ENCODE measurements at regions not wholly inside any gene's neighbourhood (a gene's known extent, or its start where the extent isn't known, plus 50 kb on each side); places are given as distances from the start of the nearest gene placed in this dataset.

DNA sequence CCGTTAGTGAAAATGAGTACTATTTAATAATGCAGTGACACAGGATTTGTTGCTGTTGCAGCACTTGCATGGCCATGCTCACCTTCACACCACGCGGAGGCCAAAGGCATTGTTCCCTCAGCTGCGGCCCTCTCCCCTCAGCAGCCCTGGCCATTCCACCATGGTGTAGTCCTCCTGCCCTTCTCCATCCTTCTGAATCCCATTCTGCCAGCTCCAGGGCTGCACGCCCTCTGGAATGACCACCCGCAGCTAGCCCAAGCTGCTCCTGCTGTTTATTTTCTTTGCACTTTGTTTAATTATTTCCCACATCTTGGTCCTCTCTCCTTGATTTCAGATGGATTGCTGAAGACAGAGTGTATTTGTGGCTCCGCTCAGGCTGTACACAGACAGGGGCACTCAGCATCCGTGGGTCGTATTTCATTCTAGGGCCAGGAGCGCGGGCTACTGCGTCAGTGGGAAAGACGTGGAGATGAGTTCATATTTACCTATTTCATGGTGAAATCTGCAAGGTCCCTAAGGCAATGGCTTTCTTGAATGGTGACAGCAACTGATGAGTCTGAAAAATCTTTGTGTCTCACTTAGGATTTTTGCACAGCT lies 81.4 kb upstream of the DUSP22 start:
- peak; percentile 23 for DNase-seq

DNA sequence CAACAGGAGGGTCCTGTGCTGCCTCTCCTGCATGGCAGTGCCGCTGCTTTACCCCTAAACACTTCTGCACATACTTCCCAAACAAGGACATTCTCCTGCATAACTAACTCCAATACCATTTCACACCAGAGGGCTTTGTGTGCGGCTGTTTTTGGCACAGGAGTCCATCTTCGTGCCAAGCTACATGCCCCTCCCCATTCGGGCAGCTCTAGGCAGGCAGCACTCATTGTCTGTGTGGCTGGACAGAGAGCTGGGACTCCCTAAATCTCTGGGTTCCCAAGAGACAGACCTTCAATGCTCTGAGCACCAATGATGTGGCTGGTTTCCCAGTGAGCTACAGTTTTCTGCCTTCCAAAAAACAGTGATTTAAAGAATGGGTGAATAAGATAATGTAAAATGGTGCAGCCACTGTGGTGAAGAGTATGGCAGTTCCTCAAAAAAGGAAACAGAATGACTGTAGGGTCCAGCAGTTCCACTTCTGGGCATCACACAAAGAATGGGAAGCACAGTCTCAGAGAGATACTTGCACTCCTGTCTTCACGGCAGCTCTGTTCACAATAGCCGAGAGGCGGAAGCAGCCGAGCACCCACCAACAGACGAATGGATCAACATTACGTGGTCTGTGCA lies 80.3 kb upstream of the DUSP22 start:
- DNase-seq, result no peak

DNA sequence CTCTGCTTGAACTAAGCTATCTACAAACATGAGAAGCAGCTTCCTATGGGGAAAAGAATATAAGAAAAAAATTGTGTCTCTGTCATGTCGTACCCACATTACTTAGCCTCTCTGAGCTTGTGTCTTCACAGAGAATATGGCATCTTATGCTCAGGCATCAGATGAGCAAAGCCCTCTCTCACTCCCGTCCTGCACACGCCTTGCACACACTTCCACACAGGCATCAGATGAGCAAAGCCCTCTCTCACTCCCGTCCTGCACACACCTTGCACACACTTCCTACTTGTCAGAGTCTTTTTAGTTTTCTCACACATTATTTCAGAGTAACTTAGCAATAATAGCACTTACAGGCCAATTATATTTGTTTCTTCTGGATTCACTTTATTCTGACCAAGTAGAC lies 79.0 kb upstream of the DUSP22 start:
- DNase-seq, result no peak

DNA sequence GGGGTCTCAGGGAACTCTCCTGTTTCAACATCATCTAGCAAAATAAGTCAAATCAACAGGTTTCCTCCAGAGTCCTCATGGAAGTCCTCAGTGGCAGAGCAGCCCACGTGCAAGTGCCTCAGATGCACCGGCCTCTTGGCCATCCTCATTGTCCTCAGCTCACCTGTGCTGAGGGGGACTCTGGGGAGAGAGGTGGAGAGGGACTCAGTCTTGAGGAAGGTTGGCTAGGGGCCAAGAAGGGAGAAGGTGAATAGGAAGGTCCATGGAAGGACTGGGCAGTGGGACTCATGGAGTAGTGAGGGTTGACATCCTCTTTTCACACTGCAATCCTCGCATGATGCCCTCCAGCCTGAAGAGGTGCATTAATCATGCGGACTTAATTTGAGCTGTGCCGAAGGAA lies 77.9 kb upstream of the DUSP22 start:
- DNase-seq, result no peak

DNA sequence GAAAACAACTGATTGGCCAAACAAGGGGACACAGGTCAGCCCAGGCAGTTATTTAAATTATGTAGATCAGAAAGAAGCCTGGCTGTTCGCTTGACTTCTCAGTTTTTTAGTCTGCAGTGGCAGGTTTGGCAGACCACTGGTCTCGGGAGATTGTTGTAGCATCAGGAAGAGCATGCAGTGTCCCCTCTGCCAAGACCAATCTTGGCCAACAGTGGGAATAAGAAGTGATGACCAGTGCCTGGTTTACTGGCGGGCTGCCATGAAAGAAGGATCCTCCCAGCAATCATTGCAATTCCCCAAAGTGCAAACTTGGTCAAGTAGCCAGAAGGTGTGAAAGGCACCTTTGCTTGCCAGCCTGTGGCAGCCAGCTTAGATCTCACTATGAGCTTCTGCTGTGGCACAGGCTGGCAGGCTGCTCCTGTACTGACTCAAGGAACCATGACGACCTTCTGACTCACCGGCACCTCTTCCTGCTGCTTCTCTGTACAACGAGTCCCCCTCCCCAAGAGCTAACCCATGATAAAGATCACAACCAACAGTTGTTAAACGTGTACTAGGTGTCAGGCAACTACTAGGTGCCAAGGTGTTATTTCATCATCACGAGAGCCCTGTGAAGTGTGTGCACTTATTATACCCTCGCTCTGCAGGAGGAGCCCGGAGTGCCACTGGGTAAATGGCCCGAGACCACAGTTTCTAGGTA lies 76.8 kb upstream of the DUSP22 start:
- peak; percentile 27 for DNase-seq

DNA sequence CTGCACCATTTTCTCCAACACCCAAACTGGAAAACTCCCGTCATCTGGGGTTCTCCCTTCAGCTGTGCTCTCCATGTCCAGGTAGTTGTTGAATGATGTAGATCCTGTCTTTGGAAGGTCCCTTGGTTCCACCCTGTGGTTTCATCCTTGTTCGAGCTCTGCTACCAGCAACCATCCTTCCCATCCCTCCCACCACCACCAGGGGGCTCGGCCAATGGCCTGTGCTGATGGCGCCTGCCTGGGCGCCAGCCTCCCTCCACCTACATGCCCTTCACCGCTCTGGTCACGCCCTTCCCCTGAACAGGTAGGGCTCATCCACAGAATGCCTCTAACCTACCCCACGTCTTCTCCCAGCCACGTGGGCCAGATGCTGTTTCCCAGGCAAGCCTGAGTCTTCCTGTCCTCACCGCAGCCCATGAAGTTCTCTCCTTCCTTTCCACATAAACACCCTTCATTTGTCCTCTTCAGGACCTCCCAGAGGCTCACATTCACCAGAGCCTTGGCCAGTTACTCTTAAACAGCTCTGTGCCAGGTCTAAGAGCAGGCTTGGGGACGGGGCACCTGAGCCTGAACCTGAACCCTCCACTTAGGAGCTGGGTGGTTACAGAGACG lies 75.1 kb upstream of the DUSP22 start:
- peak; percentile 45 for DNase-seq

DNA sequence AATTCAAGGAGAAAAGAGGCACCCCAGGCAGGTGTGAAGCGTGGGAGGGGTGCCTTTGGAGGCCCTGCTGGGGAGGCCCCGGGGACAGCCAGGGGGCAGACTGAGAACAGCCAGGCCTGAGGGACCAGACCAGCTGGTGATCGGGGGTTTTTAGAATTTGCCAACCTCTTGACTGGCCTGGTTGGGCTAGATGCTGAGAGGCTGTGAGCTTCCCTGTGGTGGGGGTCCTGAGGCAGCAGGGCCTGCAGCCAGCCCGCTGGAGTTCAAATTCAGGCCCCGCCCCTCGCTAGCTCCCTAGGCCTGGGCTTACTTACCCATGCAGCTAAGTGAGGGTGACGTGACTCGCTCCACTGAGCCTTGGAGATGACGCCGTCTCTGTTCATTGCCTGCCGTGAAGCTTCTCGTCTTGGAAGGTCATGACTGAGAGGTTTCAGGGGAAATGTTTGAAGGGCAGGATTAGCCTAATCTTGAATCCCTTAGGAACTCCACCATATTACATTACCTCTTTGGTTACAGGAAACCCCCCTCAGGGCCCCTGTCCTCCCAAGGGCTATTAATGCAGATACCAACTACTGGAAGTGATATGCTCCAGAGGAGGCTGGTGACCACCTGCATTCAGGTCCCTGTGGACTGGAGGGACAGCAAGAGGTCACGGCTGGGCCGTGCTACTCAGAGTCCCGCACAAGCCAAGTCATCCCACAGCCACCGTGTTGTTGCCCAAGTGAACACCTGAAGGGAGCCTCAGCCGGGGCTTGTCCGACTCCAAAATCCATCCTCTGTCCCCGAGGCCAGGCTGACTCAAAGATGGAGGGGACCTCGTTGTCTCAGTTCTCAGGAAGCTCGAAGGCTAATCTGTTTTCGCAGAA lies 73.9 kb upstream of the DUSP22 start:
- DNase-seq, result no peak

DNA sequence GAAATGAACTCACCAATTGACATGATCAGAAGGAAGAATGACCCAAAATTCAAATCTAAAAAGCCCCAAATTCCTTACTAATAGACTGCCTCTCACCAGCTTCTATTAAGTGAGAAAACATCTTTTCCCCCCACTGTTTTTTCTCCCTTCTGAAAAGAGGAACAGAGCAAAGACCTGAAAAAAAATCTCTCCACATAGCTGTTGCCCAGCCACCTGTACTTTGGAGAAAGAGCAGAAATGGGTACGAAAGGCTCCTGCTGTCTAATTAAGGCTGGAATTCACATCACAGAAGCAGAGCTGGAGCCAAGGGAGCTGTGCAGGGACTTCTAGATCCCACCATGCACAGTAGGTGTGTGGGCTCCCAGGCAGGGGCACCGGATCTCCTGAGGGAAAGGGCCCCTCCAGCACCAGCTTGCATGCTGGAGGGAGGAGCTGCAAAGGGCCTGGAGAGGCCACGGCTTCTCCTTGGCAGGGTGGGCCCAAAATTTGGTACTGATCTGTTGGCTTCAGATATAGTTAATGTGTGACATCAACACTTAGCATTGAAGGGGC lies 73.2 kb upstream of the DUSP22 start:
- DNase-seq, result no peak

DNA sequence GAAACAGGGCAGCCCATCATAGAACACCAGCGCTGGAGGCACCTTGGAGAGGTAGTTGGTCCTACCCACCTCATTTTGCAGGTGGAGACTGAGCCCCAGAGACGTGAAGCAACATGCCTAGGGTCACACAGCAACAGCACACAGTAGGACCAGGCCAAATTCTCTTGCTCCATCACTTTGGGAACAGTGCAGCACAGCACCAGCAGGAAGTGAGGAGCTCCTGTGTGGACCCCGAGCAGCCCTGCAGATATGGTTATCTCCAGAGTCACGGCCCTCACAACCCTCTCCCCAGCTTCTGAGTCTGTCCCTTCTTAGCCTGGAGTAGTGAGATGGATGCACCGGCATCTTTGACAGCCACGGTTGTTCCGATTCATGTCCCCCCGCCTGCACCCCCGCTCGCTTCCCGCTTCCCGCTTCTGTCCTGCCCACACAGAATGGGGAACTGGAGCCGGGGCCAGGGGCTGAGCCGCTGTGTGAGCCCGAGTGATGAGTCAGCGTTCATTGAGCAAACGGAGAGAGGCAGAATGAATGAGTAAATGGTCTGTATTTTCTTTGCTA lies 72.6 kb upstream of the DUSP22 start:
- no peak for DNase-seq

DNA sequence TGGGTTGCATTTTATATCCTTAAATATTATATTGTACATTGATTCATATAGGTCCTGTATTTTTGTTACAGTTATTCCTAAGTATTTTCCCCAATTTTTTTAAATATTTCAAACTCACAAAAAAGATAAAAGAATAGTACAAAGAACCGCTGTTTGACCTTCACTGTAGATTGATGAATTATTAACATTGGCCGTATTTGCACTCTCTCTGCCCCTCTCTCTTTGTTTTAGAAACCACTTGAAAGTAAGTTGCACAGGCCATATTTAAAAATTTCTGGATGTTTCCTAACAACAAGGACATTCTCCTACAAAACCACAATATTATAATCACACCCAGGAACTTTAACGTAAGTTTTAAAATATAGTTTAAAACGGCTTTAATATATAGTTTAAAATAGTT lies 72.0 kb upstream of the DUSP22 start:
- DNase-seq, result no peak

DNA sequence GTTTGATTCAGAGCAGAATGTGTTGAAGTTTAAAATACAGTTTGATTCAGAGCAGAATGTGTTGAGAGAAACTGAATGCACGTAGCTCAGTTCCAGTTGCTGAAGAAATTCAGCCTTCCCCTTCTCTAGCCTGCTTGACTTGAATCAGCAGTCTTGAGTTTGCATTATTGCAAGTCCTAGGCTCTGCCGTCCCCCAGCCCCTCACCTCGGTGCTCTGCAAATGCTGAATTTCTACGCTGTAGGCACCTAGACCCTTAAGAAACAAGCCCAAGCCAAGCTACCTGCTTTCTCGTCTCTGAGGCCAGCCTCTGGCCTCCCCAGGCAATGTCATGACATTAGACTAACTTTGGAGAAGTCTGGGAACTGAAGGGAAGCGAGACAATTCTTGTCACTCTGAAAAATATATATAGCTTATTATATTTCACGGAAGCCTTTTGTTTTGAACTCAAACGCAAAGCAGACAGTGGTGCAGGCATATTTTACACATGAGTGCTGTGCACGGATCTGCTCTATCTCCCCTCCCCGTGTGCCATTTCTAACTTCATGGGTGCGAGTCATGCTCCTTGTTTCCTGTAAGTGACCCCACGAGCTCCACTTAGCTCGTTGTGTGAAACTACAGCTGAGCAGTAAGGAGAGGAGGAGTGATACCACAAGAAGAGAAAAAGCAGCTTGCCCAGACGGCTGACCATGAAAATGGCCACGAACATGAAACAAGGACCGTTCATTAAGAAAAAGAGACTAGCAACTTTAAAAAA lies 71.4 kb upstream of the DUSP22 start:
- DNase-seq, result no peak

DNA sequence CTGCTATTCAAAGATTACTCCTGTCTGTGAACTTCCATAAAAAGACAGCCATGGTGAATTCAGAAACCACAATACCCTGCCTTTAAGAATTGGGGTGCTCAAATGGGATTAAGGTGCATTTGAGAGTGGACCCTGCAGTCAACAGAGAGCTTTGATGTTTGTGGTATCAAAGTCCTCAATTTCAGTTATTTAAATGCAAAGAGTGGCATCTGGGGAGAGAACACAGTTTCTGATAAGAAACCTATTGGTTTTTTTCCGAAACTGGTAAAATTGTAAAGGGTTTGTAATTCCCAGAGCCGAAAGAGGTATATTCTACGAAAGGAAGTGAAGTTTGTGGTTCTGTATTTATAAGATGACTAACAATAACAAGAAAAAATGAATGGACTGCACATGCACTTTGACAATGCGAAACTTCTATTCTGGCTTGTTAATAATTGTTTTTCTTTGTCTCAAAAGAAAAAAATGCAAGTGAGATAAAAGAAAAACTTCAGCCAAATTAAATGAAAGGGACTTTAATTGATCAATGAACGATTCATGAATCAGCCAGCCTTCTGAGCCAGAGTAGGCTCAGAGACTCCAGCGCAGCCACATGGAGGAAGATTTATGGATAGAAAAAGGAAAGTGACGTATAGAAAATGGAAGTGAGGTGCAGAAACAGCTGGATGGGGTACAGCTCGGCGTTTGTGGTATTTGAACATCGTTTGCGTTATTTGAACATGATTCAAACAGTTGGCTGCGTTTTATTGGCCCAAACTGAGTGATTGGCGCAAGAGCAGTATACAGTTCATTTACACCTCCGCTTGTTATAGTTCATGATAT lies 70.5 kb upstream of the DUSP22 start:
- no peak for DNase-seq

DNA sequence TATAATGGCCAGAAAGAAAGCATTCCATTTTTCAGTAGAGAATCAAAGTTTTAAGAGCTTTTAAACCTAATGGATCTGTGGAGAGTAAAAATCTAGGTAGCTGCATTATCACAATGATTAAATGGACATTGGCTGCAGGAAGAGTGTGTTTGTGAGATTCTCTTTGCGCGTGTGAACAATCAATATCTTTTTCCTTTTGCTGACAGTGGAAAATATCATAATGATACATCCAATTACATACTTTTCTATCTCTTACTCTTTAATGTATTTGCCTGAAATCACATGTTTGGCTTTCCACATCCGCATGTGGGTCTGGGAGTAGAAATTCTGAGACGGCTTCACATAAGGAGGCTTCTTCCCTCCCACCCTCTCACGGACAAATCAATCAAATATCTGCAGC lies 69.8 kb upstream of the DUSP22 start:
- no peak for DNase-seq

DNA sequence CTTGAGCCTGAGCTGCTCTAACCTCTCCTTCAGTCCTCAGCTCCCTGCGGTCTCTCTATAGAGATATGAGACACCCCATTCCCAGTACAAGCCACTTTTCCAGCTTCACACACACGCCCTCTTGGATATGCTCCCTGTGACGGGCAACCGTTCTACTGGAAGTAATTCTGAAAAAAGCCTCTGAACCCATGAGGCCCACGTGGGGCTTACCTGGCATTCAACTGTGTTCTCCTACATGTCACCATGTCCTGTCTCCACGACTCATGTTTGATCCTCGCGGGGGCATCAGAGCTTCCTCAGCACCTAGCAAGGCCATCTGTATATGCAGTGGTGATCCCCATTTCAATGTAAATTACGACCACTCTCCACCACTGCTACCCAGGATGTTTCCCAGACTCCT lies 69.2 kb upstream of the DUSP22 start:
- DNase-seq, result no peak

DNA sequence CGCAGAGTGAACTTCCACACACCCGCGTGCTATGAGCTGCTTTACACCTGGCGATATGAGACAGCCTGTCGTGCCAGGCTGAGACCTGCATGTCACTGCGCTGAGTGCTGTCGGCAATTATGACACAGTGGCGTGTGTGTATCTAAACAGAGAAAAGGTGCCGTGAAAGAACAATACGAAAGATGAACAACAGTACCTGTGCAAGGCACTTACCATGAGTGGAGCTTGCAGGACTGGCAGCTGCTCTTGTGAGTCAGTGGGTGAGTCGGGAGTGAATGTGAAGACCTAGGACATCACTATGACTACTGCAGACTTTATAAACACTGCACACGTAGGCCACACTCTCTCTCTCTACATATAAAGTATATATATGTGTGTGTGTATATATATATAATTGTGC lies 68.5 kb upstream of the DUSP22 start:
- DNase-seq, result no peak

DNA sequence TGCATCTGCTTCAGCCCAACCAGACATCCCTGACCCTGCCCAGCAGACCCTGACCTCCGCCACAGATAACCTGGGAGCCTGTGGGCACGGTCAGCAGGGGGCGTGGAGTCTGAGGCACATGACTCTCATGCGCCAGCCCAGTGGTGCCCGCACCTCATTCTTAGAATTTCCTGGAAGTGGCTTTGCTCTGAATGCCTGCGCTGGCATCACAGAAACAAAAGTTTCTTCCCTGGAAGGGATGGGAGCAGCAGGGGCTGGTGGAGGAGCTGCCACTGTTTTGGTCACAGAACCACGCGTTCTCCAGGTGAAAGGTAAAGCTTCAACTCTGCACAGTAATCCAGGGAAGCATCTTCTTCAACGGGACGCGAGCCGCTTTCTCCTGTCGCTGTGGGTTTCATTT lies 67.9 kb upstream of the DUSP22 start:
- no peak for DNase-seq

DNA sequence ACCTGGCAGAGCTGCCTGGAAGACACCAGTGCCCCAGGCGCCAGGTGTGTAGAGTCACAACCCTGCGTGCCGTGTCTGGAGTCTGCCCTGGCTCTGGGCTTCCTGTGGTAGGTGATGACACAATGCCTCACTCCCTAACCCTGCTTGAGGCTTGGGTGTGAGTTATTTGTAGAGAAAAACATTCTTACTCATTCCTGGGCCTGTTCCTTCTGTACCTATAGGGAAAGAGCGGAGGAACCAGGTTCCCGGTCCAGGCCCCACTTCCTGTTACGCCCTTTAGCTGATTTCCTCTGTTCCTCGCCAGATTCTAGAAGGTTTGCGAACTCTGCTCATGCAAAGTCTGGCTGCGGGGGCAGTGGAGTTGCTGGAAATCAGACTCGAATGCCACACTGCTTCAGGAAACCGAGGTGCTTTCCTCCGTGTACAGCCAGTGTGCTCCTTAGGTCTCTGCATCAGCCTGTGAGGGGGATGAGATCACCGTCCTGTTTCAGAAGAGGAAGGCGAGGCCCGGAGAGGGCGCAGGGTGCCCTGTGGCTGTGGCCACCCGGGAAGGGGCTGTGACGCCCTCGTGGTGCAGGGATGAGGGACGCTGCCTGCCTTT lies 67.1 kb upstream of the DUSP22 start:
- DNase-seq, result no peak

DNA sequence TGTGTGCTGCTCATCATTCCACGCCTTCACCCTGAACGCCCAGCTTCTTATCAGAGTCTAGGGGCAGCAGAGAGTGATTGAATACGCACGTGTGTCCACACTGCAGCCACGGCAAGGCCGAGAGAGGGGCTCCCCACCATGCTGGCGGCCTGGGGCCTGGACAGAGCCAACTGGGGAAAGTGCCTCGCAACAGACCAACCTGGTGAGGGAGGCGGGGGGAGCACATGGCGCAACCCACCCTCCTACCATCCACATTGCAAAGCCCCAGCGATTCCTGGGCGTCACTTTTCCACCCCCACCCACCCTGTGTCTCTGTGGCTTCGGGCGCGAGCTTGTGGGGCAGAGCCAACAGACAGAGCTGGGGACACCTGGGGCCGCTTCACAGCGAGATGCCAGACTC lies 66.4 kb upstream of the DUSP22 start:
- DNase-seq, result no peak

DNA sequence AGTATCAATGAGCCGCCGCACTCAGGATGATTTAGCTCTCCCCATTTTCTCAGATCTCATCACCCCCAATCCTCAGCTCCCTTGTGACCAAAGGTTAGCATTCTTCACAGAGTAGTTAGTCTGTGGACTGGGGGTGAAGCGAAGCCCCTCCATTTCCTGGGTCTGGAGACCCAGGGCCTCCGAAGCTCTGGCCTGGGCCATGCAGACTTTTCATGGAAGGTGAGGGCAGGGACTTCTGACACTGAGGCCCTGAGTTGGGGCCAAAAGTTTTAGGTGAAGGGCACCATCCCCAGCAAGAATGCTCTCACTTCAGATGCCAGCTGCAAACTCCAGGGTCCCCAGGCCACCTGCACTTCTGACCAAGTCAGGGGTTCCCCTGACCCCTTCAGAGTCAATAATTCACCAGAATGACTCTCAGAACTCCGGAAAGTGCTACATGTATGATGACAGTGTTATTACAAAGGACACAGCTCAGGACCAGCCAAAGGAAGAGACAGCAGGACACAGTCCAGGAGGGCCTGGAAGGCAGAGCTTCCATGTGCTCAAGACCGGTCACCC lies 65.7 kb upstream of the DUSP22 start:
- DNase-seq, result no peak
